Neural progenitor cell (in vitro differentiated cells): ENCODE measurements at regions not wholly inside any gene's neighbourhood (a gene's known extent, or its start where the extent isn't known, plus 50 kb on each side); places are given as distances from the start of the nearest gene placed in this dataset.

Source experiments
- EZH2 ChIP-seq: fragments of 200-600 bp; sonication (generic); IDR thresholded peaks from 2 replicates; pipeline ENCODE4 v1.6.1; 2017; ENCODE audit warnings: antibody characterized with exemption, mild to moderate bottlenecking, moderate library complexity
- TF ChIP-seq, protein P1 (sequence below): fragments of 200-600 bp; sonication (generic); IDR thresholded peaks from 2 replicates; pipeline ENCODE4 v1.5.1; 2017; ENCODE audit warnings: antibody characterized with exemption, mild to moderate bottlenecking

DNA sequence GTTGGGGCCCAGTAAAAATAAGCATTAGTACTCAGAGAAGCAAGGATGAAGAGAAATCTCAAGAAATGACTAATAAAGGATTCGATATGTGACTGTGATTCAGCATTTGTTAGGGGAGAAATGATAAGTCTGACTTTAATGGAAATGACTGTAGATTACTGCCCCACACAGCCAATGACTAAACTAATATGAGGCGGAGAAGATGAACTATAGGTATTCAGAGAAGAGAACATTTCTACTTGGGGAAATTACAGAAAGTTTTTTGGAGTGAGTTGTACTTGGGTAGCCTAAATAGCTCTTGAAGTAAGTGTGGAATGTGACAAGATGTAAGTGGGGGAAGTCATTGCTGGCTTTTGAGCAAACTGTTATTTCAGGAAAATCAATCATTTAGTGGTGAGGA is 380.0 kb downstream of the PDCD6IP start:
- TF ChIP-seq, protein P1, sequence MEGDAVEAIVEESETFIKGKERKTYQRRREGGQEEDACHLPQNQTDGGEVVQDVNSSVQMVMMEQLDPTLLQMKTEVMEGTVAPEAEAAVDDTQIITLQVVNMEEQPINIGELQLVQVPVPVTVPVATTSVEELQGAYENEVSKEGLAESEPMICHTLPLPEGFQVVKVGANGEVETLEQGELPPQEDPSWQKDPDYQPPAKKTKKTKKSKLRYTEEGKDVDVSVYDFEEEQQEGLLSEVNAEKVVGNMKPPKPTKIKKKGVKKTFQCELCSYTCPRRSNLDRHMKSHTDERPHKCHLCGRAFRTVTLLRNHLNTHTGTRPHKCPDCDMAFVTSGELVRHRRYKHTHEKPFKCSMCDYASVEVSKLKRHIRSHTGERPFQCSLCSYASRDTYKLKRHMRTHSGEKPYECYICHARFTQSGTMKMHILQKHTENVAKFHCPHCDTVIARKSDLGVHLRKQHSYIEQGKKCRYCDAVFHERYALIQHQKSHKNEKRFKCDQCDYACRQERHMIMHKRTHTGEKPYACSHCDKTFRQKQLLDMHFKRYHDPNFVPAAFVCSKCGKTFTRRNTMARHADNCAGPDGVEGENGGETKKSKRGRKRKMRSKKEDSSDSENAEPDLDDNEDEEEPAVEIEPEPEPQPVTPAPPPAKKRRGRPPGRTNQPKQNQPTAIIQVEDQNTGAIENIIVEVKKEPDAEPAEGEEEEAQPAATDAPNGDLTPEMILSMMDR, result no peak
- TF ChIP-seq EZH2, result no peak
